ENCODE measurements at regions not wholly inside any gene's neighbourhood (a gene's known extent, or its start where the extent isn't known, plus 50 kb on each side); places are given as distances from the start of the nearest gene placed in this dataset.

GRCh38 chr5:60354311-60354710 is 345.7 kb downstream of the DEPDC1B start:
- intact Hi-C loops (cut with micrococcal nuclease) = no loop called here
- DNase-seq (ENCODE audit: unreplicated experiment) = no peak
- POLR2A ChIA-PET = no interaction called here
- Mint-ChIP-seq H3K4me1 (ENCODE audit: insufficient read depth, unreplicated experiment) (no peaks in the 10 kb centered on the region), H3K9me3 (ENCODE audit: unreplicated experiment) (no peaks in the 10 kb centered on the region), H3K27me3 (ENCODE audit: insufficient read depth, unreplicated experiment) (peaks cover 27% of the 10 kb centered on the region), H3K27ac (ENCODE audit: low read depth, unreplicated experiment) (no peak overlapping the region), H3K4me3 (ENCODE audit: unreplicated experiment) (no peak overlapping the region), H3K36me3 (ENCODE audit: insufficient read depth, unreplicated experiment) (no peaks in the 10 kb centered on the region)
- CTCF ChIA-PET = interaction anchor here (0.7 kb wide), 1 partner anchor 10 kb away, joined by 3 read pairs; no protein-coding TSS in a partner anchor
- TF ChIP-seq CTCF (IDR thresholded peaks at IDR 0.05; ENCODE audit: unreplicated experiment) = no peak
- no TSS peak for BruUV-seq (replicated peaks)

GRCh38 chr5:60352992-60353599 is 346.9 kb downstream of the DEPDC1B start:
- no peak for DNase-seq (ENCODE audit: unreplicated experiment)

GRCh38 chr5:60350794-60351193 is 349.2 kb downstream of the DEPDC1B start:
- H3K27me3 Mint-ChIP-seq (ENCODE audit: insufficient read depth, unreplicated experiment) = peaks cover 21% of the 10 kb centered on the region
- TF ChIP-seq CTCF (IDR thresholded peaks at IDR 0.05; ENCODE audit: unreplicated experiment) = no peak
- no peaks in the 10 kb centered on the region for H3K4me1 Mint-ChIP-seq (ENCODE audit: insufficient read depth, unreplicated experiment)
- POLR2A ChIA-PET = no interaction called here
- BruUV-seq (replicated peaks) = no TSS peak
- H3K27ac Mint-ChIP-seq (ENCODE audit: low read depth, unreplicated experiment) = no peak overlapping the region
- DNase-seq (ENCODE audit: unreplicated experiment) = no peak
- CTCF ChIA-PET = interaction anchor here (0.7 kb wide), 2 partner anchors 496 to 1756 kb away, joined by 3 read pairs; no protein-coding TSS in a partner anchor
- no peaks in the 10 kb centered on the region for H3K36me3 Mint-ChIP-seq (ENCODE audit: insufficient read depth, unreplicated experiment)
- intact Hi-C loops (cut with micrococcal nuclease) = no loop called here
- no peak overlapping the region for H3K4me3 Mint-ChIP-seq (ENCODE audit: unreplicated experiment)
- no peaks in the 10 kb centered on the region for H3K9me3 Mint-ChIP-seq (ENCODE audit: unreplicated experiment)

More at GRCh38 chr5:60352992-60353599, 346.9 kb downstream of the DEPDC1B start:
- BruUV-seq (replicated peaks) = no TSS peak
- Mint-ChIP-seq H3K4me3 (ENCODE audit: unreplicated experiment) (no peak overlapping the region), H3K9me3 (ENCODE audit: unreplicated experiment) (no peaks in the 10 kb centered on the region), H3K27ac (ENCODE audit: low read depth, unreplicated experiment) (no peak overlapping the region), H3K27me3 (ENCODE audit: insufficient read depth, unreplicated experiment) (peaks cover 24% of the 10 kb centered on the region), H3K4me1 (ENCODE audit: insufficient read depth, unreplicated experiment) (no peaks in the 10 kb centered on the region), H3K36me3 (ENCODE audit: insufficient read depth, unreplicated experiment) (no peaks in the 10 kb centered on the region)
- POLR2A ChIA-PET = no interaction called here
- intact Hi-C loops (cut with micrococcal nuclease) = no loop called here
- CTCF ChIA-PET = no interaction called here
- no peak for TF ChIP-seq CTCF (IDR thresholded peaks at IDR 0.05; ENCODE audit: unreplicated experiment)

- TF ChIP-seq CTCF (IDR thresholded peaks at IDR 0.05; ENCODE audit: unreplicated experiment) = no peak
These were observed 350.0 kb downstream of the DEPDC1B start for GRCh38 chr5:60349891-60350415.

More at GRCh38 chr5:60349891-60350415, 350.0 kb downstream of the DEPDC1B start:
- CTCF ChIA-PET = interaction anchor here (0.6 kb wide), 1 partner anchor 19 kb away, joined by 5 read pairs; no protein-coding TSS in a partner anchor
- POLR2A ChIA-PET = no interaction called here
- intact Hi-C loops (cut with micrococcal nuclease) = no loop called here
- Mint-ChIP-seq H3K27me3 (ENCODE audit: insufficient read depth, unreplicated experiment) (peaks cover 21% of the 10 kb centered on the region), H3K4me1 (ENCODE audit: insufficient read depth, unreplicated experiment) (no peaks in the 10 kb centered on the region), H3K4me3 (ENCODE audit: unreplicated experiment) (no peak overlapping the region), H3K27ac (ENCODE audit: low read depth, unreplicated experiment) (no peak overlapping the region), H3K36me3 (ENCODE audit: insufficient read depth, unreplicated experiment) (no peaks in the 10 kb centered on the region), H3K9me3 (ENCODE audit: unreplicated experiment) (no peaks in the 10 kb centered on the region)
- DNase-seq (ENCODE audit: unreplicated experiment) = no peak
- no TSS peak for BruUV-seq (replicated peaks)

All from MCF 10A (cell line).